ENCODE measurements at regions not wholly inside any gene's neighbourhood (a gene's known extent, or its start where the extent isn't known, plus 50 kb on each side); places are given as distances from the start of the nearest gene placed in this dataset.

DNA sequence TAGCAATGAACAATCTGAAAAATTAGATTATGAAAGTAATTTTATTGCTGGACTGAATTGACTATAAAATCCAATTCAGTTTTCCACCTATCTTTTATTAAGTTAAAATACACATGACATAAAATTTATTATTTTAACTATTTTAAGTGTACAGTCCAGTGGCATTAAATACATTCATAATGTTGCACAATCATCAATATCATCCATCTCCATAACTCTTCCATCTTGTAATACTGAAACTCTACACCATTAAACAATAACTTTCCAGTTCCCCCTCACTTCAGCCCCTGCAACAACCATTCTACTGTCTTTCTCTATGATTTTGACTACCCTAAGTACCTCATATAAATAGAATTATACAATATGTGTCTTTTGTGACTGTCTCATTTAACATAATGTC, 200.6 kb upstream of the ITGA1 start:
- no peak for TF ChIP-seq EZH2 (IDR thresholded peaks at IDR 0.05)
- no peak for TF ChIP-seq POLR2AphosphoS5 (IDR thresholded peaks at IDR 0.05; ENCODE audit: borderline replicate concordance, low read depth, low read length)

All from SK-N-MC (cell line).